GM18858 (cell line): ENCODE measurements at regions not wholly inside any gene's neighbourhood (a gene's known extent, or its start where the extent isn't known, plus 50 kb on each side); places are given as distances from the start of the nearest gene placed in this dataset.

Experiments
- ATAC-seq: cut with Tn5 transposase; IDR thresholded peaks from one replicate; pipeline ENCODE4 v1.9.1; 2021; ENCODE audit not compliant: unreplicated experiment

GRCh38 chr7:155864991-155865690 lies 52.9 kb upstream of the SHH start:
- ATAC-seq: no peak

GRCh38 chr7:155864271-155864985 lies 52.2 kb upstream of the SHH start:
- ATAC-seq: no peak

GRCh38 chr7:155863721-155864151 lies 51.5 kb upstream of the SHH start:
- ATAC-seq: no peak

GRCh38 chr7:155862123-155862892 lies 50.0 kb upstream of the SHH start:
- no peak for ATAC-seq
